ENCODE measurements at regions not wholly inside any gene's neighbourhood (a gene's known extent, or its start where the extent isn't known, plus 50 kb on each side); places are given as distances from the start of the nearest gene placed in this dataset.

DNA sequence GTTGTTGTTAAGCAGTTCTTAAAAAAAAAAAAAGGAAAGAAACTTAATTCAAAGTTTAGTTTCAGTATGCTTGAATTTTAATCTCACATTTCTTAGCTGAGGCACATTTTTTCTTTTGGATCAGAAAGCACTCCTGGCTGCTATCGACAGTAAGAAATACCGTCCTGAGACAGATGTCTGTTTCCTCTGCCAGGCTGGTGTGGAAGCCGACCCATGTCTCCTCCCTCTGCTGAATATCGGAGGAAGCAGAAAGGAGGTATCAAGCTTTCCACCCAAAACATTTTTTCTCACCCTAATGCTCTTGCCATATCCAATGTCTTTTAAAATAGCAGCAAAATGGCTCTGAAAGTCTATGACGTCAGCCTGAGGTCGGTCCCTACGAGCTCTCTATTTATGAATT is 208.1 kb downstream of the TLE4 start:
- no peak for DNase-seq (ENCODE audit: low spot score)
- 91% methylated on average over 7 of the region's 7 CpGs for WGBS (ENCODE audit: low lambda C conversion rate, missing lambda C conversion rate)
- no peaks in the 10 kb centered on the region for H3K9me2 ChIP-seq (replicated peaks; ENCODE audit: insufficient read depth)
- H3K4me2 ChIP-seq, result no peak overlapping the region
- H3K9me3 ChIP-seq (ENCODE audit: low read depth), result no peaks in the 10 kb centered on the region
- no peaks in the 10 kb centered on the region for H3K4me1 ChIP-seq (ENCODE audit: insufficient read depth)
- H3K27ac ChIP-seq, result no peak overlapping the region
- no peaks in the 10 kb centered on the region for H3K27me3 ChIP-seq
- H4K20me1 ChIP-seq (ENCODE audit: insufficient read depth, poor library complexity, severe bottlenecking), result no peaks in the 10 kb centered on the region
- no peak overlapping the region for H2AFZ ChIP-seq
- H3K36me3 ChIP-seq (replicated peaks; ENCODE audit: insufficient read depth, low read depth), result no peaks in the 10 kb centered on the region
- H3K4me3 ChIP-seq, result no peak overlapping the region
- H3K79me2 ChIP-seq, result no peaks in the 10 kb centered on the region
- TF ChIP-seq, protein P1, sequence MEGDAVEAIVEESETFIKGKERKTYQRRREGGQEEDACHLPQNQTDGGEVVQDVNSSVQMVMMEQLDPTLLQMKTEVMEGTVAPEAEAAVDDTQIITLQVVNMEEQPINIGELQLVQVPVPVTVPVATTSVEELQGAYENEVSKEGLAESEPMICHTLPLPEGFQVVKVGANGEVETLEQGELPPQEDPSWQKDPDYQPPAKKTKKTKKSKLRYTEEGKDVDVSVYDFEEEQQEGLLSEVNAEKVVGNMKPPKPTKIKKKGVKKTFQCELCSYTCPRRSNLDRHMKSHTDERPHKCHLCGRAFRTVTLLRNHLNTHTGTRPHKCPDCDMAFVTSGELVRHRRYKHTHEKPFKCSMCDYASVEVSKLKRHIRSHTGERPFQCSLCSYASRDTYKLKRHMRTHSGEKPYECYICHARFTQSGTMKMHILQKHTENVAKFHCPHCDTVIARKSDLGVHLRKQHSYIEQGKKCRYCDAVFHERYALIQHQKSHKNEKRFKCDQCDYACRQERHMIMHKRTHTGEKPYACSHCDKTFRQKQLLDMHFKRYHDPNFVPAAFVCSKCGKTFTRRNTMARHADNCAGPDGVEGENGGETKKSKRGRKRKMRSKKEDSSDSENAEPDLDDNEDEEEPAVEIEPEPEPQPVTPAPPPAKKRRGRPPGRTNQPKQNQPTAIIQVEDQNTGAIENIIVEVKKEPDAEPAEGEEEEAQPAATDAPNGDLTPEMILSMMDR (IDR thresholded peaks at IDR 0.05; ENCODE audit: poor library complexity), result no peak
- no peak for TF ChIP-seq EZH2 (IDR thresholded peaks at IDR 0.05; ENCODE audit: borderline replicate concordance)
- TF ChIP-seq EZH2phosphoT487 (IDR thresholded peaks at IDR 0.05; ENCODE audit: low read depth, severe bottlenecking, unreplicated experiment), result no peak

GRCh38 chr9:79778581-79778980 is 206.8 kb downstream of the TLE4 start:
- H3K4me2 ChIP-seq, result no peak overlapping the region
- no peaks in the 10 kb centered on the region for H3K9me3 ChIP-seq (ENCODE audit: low read depth)
- no peaks in the 10 kb centered on the region for H3K27me3 ChIP-seq
- H3K9me2 ChIP-seq (replicated peaks; ENCODE audit: insufficient read depth), result no peaks in the 10 kb centered on the region
- H3K27ac ChIP-seq, result no peak overlapping the region
- H2AFZ ChIP-seq, result no peak overlapping the region
- H3K79me2 ChIP-seq, result no peaks in the 10 kb centered on the region
- 95% methylated on average over 1 of the region's 1 CpG for WGBS (ENCODE audit: low lambda C conversion rate, missing lambda C conversion rate)
- no peaks in the 10 kb centered on the region for H3K4me1 ChIP-seq (ENCODE audit: insufficient read depth)
- H4K20me1 ChIP-seq (ENCODE audit: insufficient read depth, poor library complexity, severe bottlenecking), result no peaks in the 10 kb centered on the region
- DNase-seq (ENCODE audit: low spot score), result no peak
- no peak for TF ChIP-seq EZH2phosphoT487 (IDR thresholded peaks at IDR 0.05; ENCODE audit: low read depth, severe bottlenecking, unreplicated experiment)
- TF ChIP-seq, protein P1 (IDR thresholded peaks at IDR 0.05; ENCODE audit: poor library complexity), result no peak
- TF ChIP-seq EZH2 (IDR thresholded peaks at IDR 0.05; ENCODE audit: borderline replicate concordance), result no peak
- no peak overlapping the region for H3K4me3 ChIP-seq
- H3K36me3 ChIP-seq (replicated peaks; ENCODE audit: insufficient read depth, low read depth), result no peaks in the 10 kb centered on the region

DNA sequence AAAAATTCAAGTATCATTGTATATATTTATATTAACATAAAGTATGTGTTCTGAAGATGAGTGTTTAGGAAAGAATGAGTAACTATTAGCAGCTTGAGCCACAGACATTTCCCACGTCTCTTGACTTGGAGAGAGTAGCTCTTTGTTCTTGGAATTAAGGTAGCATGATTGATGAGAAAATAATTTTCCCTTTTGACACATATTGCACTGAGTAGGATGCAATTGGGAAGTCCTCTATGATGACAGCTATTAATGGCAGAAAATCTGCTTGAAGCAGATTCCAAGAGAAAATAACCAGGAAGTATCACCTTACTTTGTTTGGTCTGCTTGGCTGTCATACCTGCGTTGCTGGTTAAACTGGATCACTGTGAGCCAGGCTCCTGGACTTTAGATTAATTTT is 204.8 kb downstream of the TLE4 start:
- WGBS (ENCODE audit: low lambda C conversion rate, missing lambda C conversion rate), result 70% methylated on average over 2 of the region's 2 CpGs
- Histone ChIP-seq H3K4me2 (no peak overlapping the region), H3K27me3 (no peaks in the 10 kb centered on the region), H3K27ac (no peak overlapping the region), H3K79me2 (no peaks in the 10 kb centered on the region), H2AFZ (no peak overlapping the region), H3K4me3 (no peak overlapping the region), H3K4me1 (ENCODE audit: insufficient read depth) (no peaks in the 10 kb centered on the region), H3K9me2 (replicated peaks; ENCODE audit: insufficient read depth) (no peaks in the 10 kb centered on the region), H3K9me3 (ENCODE audit: low read depth) (no peaks in the 10 kb centered on the region), H3K36me3 (replicated peaks; ENCODE audit: insufficient read depth, low read depth) (no peaks in the 10 kb centered on the region), H4K20me1 (ENCODE audit: insufficient read depth, poor library complexity, severe bottlenecking) (no peaks in the 10 kb centered on the region)
- DNase-seq (ENCODE audit: low spot score), result no peak
- TF ChIP-seq EZH2phosphoT487 (IDR thresholded peaks at IDR 0.05; ENCODE audit: low read depth, severe bottlenecking, unreplicated experiment), result no peak
- TF ChIP-seq, protein P1 (IDR thresholded peaks at IDR 0.05; ENCODE audit: poor library complexity), result no peak
- no peak for TF ChIP-seq EZH2 (IDR thresholded peaks at IDR 0.05; ENCODE audit: borderline replicate concordance)

Data from hepatocyte (in vitro differentiated cells).